ENCODE measurements at regions not wholly inside any gene's neighbourhood (a gene's known extent, or its start where the extent isn't known, plus 50 kb on each side); places are given as distances from the start of the nearest gene placed in this dataset.

DNA sequence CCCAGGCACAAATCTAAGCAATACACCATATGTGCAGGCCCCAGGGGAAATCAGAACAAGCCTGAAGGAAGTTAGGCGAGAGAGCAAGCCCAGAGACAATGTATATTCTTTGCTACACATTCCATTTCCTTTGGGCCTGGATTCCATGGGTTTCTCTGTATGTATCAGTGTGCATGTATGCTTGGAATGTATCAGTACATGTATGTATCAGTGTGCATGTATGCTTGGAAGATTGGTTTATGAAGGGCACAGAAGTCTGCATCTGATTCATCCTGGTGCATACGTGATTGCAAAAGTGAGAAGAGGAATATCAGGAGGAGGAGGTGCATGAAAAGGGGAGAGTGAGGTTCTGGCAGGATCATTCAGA, 232.6 kb upstream of the ANKRD55 start:
- no peaks in the 10 kb centered on the region for H3K4me1 ChIP-seq (ENCODE audit: control insufficient read depth, insufficient read depth, low read length)
- no peaks in the 10 kb centered on the region for H3K9me3 ChIP-seq (ENCODE audit: control insufficient read depth, insufficient read depth, low read length)
- no peaks in the 10 kb centered on the region for H3K36me3 ChIP-seq (ENCODE audit: control insufficient read depth, insufficient read depth, low read length)
- no peak overlapping the region for H3K27ac ChIP-seq (ENCODE audit: low read depth, low read length)
- 95% methylated on average over 1 of the region's 2 CpGs for WGBS (ENCODE audit: insufficient coverage)
- no peak for DNase-seq (ENCODE audit: low read depth in 4 of 6, low spot score in 6 of 6)
- H3K27me3 ChIP-seq (ENCODE audit: control insufficient read depth, insufficient read depth, low read length): no peaks in the 10 kb centered on the region
- no peak overlapping the region for H3K4me3 ChIP-seq (ENCODE audit: low read depth, low read length)

DNA sequence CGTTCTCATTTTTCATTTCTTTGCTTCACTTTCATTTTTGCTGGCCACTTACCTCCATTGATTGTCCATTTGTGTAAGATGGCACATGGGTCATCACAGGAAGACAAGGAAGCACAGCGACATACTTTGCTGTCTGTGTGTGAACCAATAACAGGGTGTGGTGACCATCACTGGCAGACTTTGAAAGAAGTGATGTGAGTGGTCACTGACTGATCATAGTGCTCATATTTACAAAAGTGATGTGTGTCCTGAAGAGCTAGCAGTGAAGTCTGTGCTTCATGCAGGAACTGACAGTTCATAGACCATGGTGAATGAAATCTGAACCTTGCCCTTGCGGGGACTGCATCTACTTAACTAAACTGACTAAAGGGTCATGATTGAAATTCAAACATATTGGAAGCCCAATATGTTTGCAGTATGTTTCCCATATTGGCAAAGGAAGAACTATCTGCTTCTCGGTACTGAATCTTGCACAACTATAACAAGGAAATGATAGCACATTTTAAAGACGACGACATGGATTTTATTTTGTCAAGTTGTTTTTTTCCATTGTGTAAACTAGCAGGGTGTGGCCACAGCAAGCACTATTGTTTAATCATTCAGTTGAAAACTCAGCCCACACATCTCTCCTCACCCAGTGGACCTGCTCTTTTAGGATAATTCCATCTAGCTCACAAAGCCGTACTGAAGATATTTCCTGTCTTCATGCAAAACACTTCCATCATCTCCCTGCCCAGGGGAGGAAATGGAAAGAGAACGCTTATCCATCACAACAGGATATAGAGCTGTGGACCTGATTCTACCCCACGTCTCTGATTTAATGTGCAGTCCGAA, 232.0 kb upstream of the ANKRD55 start:
- peak in 1 of 6 donors; percentile 38 for DNase-seq (ENCODE audit: low read depth in 4 of 6, low spot score in 6 of 6)
- H3K27me3 ChIP-seq (ENCODE audit: control insufficient read depth, insufficient read depth, low read length): no peaks in the 10 kb centered on the region
- no peak overlapping the region for H3K4me3 ChIP-seq (ENCODE audit: low read depth, low read length)
- no peaks in the 10 kb centered on the region for H3K36me3 ChIP-seq (ENCODE audit: control insufficient read depth, insufficient read depth, low read length)
- no peaks in the 10 kb centered on the region for H3K4me1 ChIP-seq (ENCODE audit: control insufficient read depth, insufficient read depth, low read length)
- H3K27ac ChIP-seq (ENCODE audit: low read depth, low read length): no peak overlapping the region
- H3K9me3 ChIP-seq (ENCODE audit: control insufficient read depth, insufficient read depth, low read length): no peaks in the 10 kb centered on the region
- WGBS (ENCODE audit: insufficient coverage): 88% methylated on average over 4 of the region's 10 CpGs

DNA sequence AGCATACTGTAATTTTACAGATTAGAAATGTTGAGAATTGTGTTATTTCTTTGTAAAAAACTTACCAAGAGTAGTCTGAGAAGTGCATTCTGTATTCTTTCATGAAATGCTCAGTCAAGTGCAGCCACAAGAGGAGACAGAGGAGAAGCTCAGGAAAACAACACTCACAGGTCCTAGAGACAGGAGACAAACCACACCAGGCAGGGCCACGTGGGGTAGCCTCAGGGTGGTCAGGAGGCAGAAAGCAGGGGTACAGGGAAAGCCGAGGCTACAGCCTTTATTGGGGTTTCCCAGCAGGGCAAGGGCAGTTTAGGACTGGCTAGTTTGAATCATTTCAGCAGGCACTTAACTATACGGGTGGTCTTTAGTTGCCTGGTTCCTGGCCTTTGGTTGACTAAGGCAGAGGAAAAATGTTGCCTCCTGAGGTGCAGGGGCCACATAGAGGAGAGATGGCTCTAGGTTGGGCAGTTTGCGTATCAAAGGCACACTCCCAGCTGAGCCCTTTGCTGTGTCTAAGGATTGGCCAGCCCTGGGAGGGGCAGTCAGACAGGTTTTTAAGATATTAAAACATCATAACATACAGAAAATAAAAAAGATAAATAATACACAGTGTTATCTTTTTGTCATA, 230.9 kb upstream of the ANKRD55 start:
- H3K9me3 ChIP-seq (ENCODE audit: control insufficient read depth, insufficient read depth, low read length): no peaks in the 10 kb centered on the region
- H3K27ac ChIP-seq (ENCODE audit: low read depth, low read length): no peak overlapping the region
- WGBS (ENCODE audit: insufficient coverage): 59% methylated on average over 4 of the region's 4 CpGs
- H3K36me3 ChIP-seq (ENCODE audit: control insufficient read depth, insufficient read depth, low read length): no peaks in the 10 kb centered on the region
- no peak overlapping the region for H3K4me3 ChIP-seq (ENCODE audit: low read depth, low read length)
- DNase-seq (ENCODE audit: low read depth in 4 of 6, low spot score in 6 of 6): no peak
- no peaks in the 10 kb centered on the region for H3K27me3 ChIP-seq (ENCODE audit: control insufficient read depth, insufficient read depth, low read length)
- H3K4me1 ChIP-seq (ENCODE audit: control insufficient read depth, insufficient read depth, low read length): no peaks in the 10 kb centered on the region

DNA sequence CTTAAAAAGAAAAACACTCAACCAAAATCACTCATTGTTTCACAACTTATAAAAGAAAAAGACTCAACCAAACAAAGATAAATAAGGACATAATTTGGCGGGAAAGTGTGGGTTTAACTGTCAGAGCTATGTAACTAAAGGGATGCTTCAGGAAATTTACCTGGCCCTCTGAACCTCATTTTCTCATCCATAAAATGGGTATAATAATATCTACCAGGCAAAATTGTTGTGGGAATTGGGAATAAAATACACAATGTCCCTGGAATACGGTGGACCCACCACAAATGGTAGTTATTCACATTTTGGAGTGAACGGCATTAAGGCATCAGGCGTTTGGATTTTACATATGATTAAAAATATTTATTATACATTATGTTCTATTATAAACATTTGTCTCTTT, 228.5 kb upstream of the ANKRD55 start:
- H3K4me1 ChIP-seq (ENCODE audit: control insufficient read depth, insufficient read depth, low read length): peaks cover 6% of the 10 kb centered on the region
- H3K27ac ChIP-seq (ENCODE audit: low read depth, low read length): no peak overlapping the region
- no peaks in the 10 kb centered on the region for H3K36me3 ChIP-seq (ENCODE audit: control insufficient read depth, insufficient read depth, low read length)
- H3K27me3 ChIP-seq (ENCODE audit: control insufficient read depth, insufficient read depth, low read length): no peaks in the 10 kb centered on the region
- H3K9me3 ChIP-seq (ENCODE audit: control insufficient read depth, insufficient read depth, low read length): no peaks in the 10 kb centered on the region
- no peak for DNase-seq (ENCODE audit: low read depth in 4 of 6, low spot score in 6 of 6)
- H3K4me3 ChIP-seq (ENCODE audit: low read depth, low read length): no peak overlapping the region
- no CpG with 5 or more reads among the region's 4 CpGs for WGBS (ENCODE audit: insufficient coverage)

DNA sequence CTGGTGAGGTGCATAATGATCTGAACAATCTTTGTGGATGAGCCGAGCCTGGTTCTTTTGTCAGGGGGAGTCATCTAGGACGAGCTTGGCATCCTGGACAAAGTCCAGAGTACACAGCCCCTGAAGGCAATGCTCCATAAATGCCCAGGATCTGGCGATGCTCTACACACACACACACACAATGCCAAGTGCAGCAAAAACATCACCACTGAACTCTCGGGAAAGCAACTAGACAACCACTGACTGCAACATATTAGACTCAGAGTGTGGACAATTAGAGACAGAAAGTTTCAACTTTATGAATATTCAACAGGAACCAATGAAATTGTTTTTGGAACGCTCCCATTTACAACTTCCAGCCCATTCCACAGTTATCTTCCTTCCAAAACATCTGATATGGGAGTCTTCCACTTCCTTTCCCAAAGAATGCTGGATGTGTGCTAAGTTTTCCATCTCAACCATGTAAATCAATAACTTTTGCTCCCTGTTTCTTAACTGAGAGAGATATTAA, 227.6 kb upstream of the ANKRD55 start:
- Histone ChIP-seq H3K27ac (ENCODE audit: low read depth, low read length) (peak overlapping the region; percentile 34), H3K4me1 (ENCODE audit: control insufficient read depth, insufficient read depth, low read length) (peaks cover 6% of the 10 kb centered on the region), H3K9me3 (ENCODE audit: control insufficient read depth, insufficient read depth, low read length) (no peaks in the 10 kb centered on the region), H3K4me3 (ENCODE audit: low read depth, low read length) (no peak overlapping the region), H3K27me3 (ENCODE audit: control insufficient read depth, insufficient read depth, low read length) (no peaks in the 10 kb centered on the region), H3K36me3 (ENCODE audit: control insufficient read depth, insufficient read depth, low read length) (no peaks in the 10 kb centered on the region)
- 33% methylated on average over 1 of the region's 5 CpGs for WGBS (ENCODE audit: insufficient coverage)
- DNase-seq (ENCODE audit: low read depth in 4 of 6, low spot score in 6 of 6): peak in 2 of 6 donors; percentile 36 to 59

DNA sequence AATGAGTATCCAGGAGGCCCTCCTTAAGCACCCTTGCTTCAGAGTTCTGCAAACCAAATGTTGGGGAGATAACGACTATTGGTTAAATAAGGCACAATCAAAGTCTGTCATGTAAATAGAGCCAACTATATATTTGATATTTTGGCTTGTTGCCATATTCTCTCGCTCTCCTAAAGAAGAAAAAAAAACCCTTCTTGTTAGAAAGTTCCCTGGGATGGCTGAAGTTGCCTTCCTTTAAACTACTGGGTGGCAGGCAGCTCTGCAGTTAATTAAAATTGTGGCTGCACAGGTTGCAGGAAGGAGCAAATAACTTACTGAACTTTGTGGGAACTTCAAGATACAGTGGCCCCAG, 227.0 kb upstream of the ANKRD55 start:
- H3K27me3 ChIP-seq (ENCODE audit: control insufficient read depth, insufficient read depth, low read length): no peaks in the 10 kb centered on the region
- no peak overlapping the region for H3K4me3 ChIP-seq (ENCODE audit: low read depth, low read length)
- H3K9me3 ChIP-seq (ENCODE audit: control insufficient read depth, insufficient read depth, low read length): no peaks in the 10 kb centered on the region
- no peaks in the 10 kb centered on the region for H3K36me3 ChIP-seq (ENCODE audit: control insufficient read depth, insufficient read depth, low read length)
- peaks cover 6% of the 10 kb centered on the region for H3K4me1 ChIP-seq (ENCODE audit: control insufficient read depth, insufficient read depth, low read length)
- no peak for DNase-seq (ENCODE audit: low read depth in 4 of 6, low spot score in 6 of 6)
- WGBS (ENCODE audit: insufficient coverage): no CpG with 5 or more reads among the region's 2 CpGs
- H3K27ac ChIP-seq (ENCODE audit: low read depth, low read length): peak overlapping the region; percentile 34

GRCh38 chr5:56459394-56460194, 226.5 kb upstream of the ANKRD55 start:
- H3K36me3 ChIP-seq (ENCODE audit: control insufficient read depth, insufficient read depth, low read length): no peaks in the 10 kb centered on the region
- DNase-seq (ENCODE audit: low read depth in 4 of 6, low spot score in 6 of 6): peak in 1 of 6 donors; percentile 53
- no CpG with 5 or more reads among the region's 6 CpGs for WGBS (ENCODE audit: insufficient coverage)
- no peak overlapping the region for H3K4me3 ChIP-seq (ENCODE audit: low read depth, low read length)
- H3K27ac ChIP-seq (ENCODE audit: low read depth, low read length): no peak overlapping the region
- no peaks in the 10 kb centered on the region for H3K27me3 ChIP-seq (ENCODE audit: control insufficient read depth, insufficient read depth, low read length)
- no peaks in the 10 kb centered on the region for H3K9me3 ChIP-seq (ENCODE audit: control insufficient read depth, insufficient read depth, low read length)
- H3K4me1 ChIP-seq (ENCODE audit: control insufficient read depth, insufficient read depth, low read length): peaks cover 6% of the 10 kb centered on the region

DNA sequence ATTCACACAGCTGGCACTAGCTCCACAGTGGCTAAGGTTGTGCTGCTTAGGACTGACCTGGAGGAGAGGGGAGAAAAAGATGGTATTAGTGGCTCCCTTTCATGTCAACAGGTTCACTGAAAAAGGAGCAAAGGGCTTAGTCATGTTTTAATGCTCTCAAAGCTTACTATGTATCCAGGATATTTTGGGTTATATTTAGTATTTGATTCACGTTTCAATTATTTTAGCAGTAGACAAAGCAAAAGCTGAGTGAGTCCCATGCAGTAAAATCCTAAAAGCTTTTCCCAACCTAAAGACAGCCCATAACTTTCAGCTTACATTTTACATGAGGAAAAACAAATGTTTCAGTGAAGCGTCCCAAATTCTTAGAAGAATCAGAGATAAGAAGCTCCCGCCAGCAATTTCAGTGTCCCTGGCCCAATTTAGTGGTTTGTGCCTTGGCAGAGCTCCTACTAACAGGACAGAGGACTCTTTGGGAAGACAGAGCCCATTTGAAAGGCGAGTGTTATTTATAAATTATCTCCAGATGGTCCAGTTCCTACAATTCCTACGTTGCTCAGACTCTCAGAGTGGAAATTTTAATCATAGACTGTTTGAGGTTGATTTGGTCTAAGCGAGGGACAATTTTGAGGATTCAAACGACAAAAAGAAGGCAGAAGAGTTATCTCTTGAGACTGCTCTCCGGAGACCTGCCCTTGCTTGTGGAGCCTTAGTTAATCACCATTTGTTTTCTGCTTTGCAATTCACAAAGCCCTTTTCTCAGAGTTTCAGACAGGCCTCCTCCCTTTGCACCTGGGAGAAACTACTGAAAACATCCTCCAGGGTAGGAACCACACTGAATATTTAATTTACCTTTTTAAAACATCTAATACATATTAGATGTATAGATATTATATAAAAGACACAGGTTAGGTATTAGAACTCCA, 225.0 kb upstream of the ANKRD55 start:
- no peak overlapping the region for H3K4me3 ChIP-seq (ENCODE audit: low read depth, low read length)
- H3K36me3 ChIP-seq (ENCODE audit: control insufficient read depth, insufficient read depth, low read length): no peaks in the 10 kb centered on the region
- peak in 2 of 6 donors; percentile 44 to 82 for DNase-seq (ENCODE audit: low read depth in 4 of 6, low spot score in 6 of 6)
- peaks cover 6% of the 10 kb centered on the region for H3K4me1 ChIP-seq (ENCODE audit: control insufficient read depth, insufficient read depth, low read length)
- no peaks in the 10 kb centered on the region for H3K9me3 ChIP-seq (ENCODE audit: control insufficient read depth, insufficient read depth, low read length)
- H3K27me3 ChIP-seq (ENCODE audit: control insufficient read depth, insufficient read depth, low read length): no peaks in the 10 kb centered on the region
- WGBS (ENCODE audit: insufficient coverage): 40% methylated on average over 3 of the region's 8 CpGs
- peak overlapping the region; percentile 48 for H3K27ac ChIP-seq (ENCODE audit: low read depth, low read length)

DNA sequence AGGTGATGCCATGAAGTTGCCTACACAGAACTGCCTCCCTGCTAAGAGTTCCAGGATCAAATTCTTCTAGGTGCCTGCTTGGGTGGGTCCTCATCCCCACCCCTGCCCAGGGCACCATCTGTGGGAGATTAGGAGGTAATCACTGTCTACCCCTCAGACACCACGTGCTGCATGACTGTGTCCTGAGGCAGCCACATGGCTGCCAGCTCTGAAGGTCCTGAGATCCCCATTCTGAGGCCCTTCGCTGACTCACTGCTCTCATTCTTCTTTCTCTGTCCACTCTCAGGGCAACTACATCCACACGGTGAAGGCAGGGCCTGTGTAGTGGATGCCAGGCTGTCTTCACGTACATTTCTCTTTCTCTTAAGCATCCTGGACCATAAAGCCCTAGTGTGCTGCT, 222.9 kb upstream of the ANKRD55 start:
- peaks cover 6% of the 10 kb centered on the region for H3K4me1 ChIP-seq (ENCODE audit: control insufficient read depth, insufficient read depth, low read length)
- DNase-seq (ENCODE audit: low read depth in 4 of 6, low spot score in 6 of 6): no peak
- 88% methylated on average over 4 of the region's 4 CpGs for WGBS (ENCODE audit: insufficient coverage)
- H3K9me3 ChIP-seq (ENCODE audit: control insufficient read depth, insufficient read depth, low read length): no peaks in the 10 kb centered on the region
- no peaks in the 10 kb centered on the region for H3K36me3 ChIP-seq (ENCODE audit: control insufficient read depth, insufficient read depth, low read length)
- no peaks in the 10 kb centered on the region for H3K27me3 ChIP-seq (ENCODE audit: control insufficient read depth, insufficient read depth, low read length)
- no peak overlapping the region for H3K4me3 ChIP-seq (ENCODE audit: low read depth, low read length)
- no peak overlapping the region for H3K27ac ChIP-seq (ENCODE audit: low read depth, low read length)

All from spinal cord (tissue), 9 donors.